Tibial nerve (tissue), 4 donors: ENCODE measurements at regions not wholly inside any gene's neighbourhood (a gene's known extent, or its start where the extent isn't known, plus 50 kb on each side); places are given as distances from the start of the nearest gene placed in this dataset.

Source experiments
- CTCF ChIP-seq, 5 experiments: fragments of 200-600 bp in 3 of 5; fragments of 450-650 bp in 2 of 5; sonication (generic) in 3 of 5; IDR thresholded peaks; one replicate each; pipeline ENCODE4 v1.5.1; 2016 to 2019; ENCODE audit warnings: antibody characterized with exemption in 5 of 5, mild to moderate bottlenecking in 3 of 5, moderate library complexity in 2 of 5
- EP300 ChIP-seq, 2 donors: sonication (generic); formaldehyde crosslinking; IDR thresholded peaks; one replicate each; pipeline ENCODE4 v1.6.1; 2017; ENCODE audit warnings: antibody characterized with exemption in 2 of 2, mild to moderate bottlenecking in 1 of 2
- POLR2A ChIP-seq, 2 donors: fragments of 450-650 bp; IDR thresholded peaks; one replicate each; pipeline ENCODE4 v1.6.1; 2017; ENCODE audit warnings: antibody characterized with exemption in 2 of 2, mild to moderate bottlenecking in 2 of 2, moderate library complexity in 2 of 2

- TF ChIP-seq CTCF (IDR thresholded peaks at IDR 0.05) (no peak), POLR2A (IDR thresholded peaks at IDR 0.05) (no peak), EP300 (IDR thresholded peaks at IDR 0.05) (no peak)
Measured at GRCh38 chr12:25422241-25422640, 130.8 kb downstream of the LMNTD1 start.
